ENCODE measurements at regions not wholly inside any gene's neighbourhood (a gene's known extent, or its start where the extent isn't known, plus 50 kb on each side); places are given as distances from the start of the nearest gene placed in this dataset.

GRCh38 chr9:75540185-75540584, 350.3 kb upstream of the PCSK5 start:
- H3K36me3 Mint-ChIP-seq (ENCODE audit: low read depth, unreplicated experiment) = no peaks in the 10 kb centered on the region
- DNase-seq (ENCODE audit: low spot score) = no peak
- no peak overlapping the region for H3K4me3 Mint-ChIP-seq (ENCODE audit: unreplicated experiment)
- no peaks in the 10 kb centered on the region for H3K27me3 Mint-ChIP-seq (ENCODE audit: unreplicated experiment)
- H3K4me1 Mint-ChIP-seq (ENCODE audit: unreplicated experiment) = no peaks in the 10 kb centered on the region
- no peak for TF ChIP-seq CTCF (IDR thresholded peaks at IDR 0.05; ENCODE audit: unreplicated experiment)
- H3K27ac Mint-ChIP-seq (ENCODE audit: unreplicated experiment) = no peak overlapping the region
- H3K9me3 Mint-ChIP-seq (ENCODE audit: unreplicated experiment) = no peaks in the 10 kb centered on the region

GRCh38 chr9:75541734-75542133, 348.7 kb upstream of the PCSK5 start:
- Mint-ChIP-seq H3K27me3 (ENCODE audit: unreplicated experiment) (no peaks in the 10 kb centered on the region), H3K4me1 (ENCODE audit: unreplicated experiment) (no peaks in the 10 kb centered on the region), H3K36me3 (ENCODE audit: low read depth, unreplicated experiment) (no peaks in the 10 kb centered on the region), H3K27ac (ENCODE audit: unreplicated experiment) (no peak overlapping the region), H3K9me3 (ENCODE audit: unreplicated experiment) (no peaks in the 10 kb centered on the region), H3K4me3 (ENCODE audit: unreplicated experiment) (no peak overlapping the region)
- no peak for DNase-seq (ENCODE audit: low spot score)
- TF ChIP-seq CTCF (IDR thresholded peaks at IDR 0.05; ENCODE audit: unreplicated experiment) = no peak

GRCh38 chr9:75544815-75545214, 345.7 kb upstream of the PCSK5 start:
- no peak for DNase-seq (ENCODE audit: low spot score)
- H3K27me3 Mint-ChIP-seq (ENCODE audit: unreplicated experiment) = no peaks in the 10 kb centered on the region
- H3K4me3 Mint-ChIP-seq (ENCODE audit: unreplicated experiment) = no peak overlapping the region
- no peaks in the 10 kb centered on the region for H3K36me3 Mint-ChIP-seq (ENCODE audit: low read depth, unreplicated experiment)
- no peaks in the 10 kb centered on the region for H3K9me3 Mint-ChIP-seq (ENCODE audit: unreplicated experiment)
- TF ChIP-seq CTCF (IDR thresholded peaks at IDR 0.05; ENCODE audit: unreplicated experiment) = no peak
- no peak overlapping the region for H3K27ac Mint-ChIP-seq (ENCODE audit: unreplicated experiment)
- H3K4me1 Mint-ChIP-seq (ENCODE audit: unreplicated experiment) = no peaks in the 10 kb centered on the region

GRCh38 chr9:75545287-75545686, 345.2 kb upstream of the PCSK5 start:
- TF ChIP-seq CTCF (IDR thresholded peaks at IDR 0.05; ENCODE audit: unreplicated experiment) = no peak
- no peaks in the 10 kb centered on the region for H3K27me3 Mint-ChIP-seq (ENCODE audit: unreplicated experiment)
- H3K36me3 Mint-ChIP-seq (ENCODE audit: low read depth, unreplicated experiment) = no peaks in the 10 kb centered on the region
- H3K27ac Mint-ChIP-seq (ENCODE audit: unreplicated experiment) = no peak overlapping the region
- H3K4me1 Mint-ChIP-seq (ENCODE audit: unreplicated experiment) = no peaks in the 10 kb centered on the region
- H3K9me3 Mint-ChIP-seq (ENCODE audit: unreplicated experiment) = no peaks in the 10 kb centered on the region
- DNase-seq (ENCODE audit: low spot score) = no peak
- H3K4me3 Mint-ChIP-seq (ENCODE audit: unreplicated experiment) = no peak overlapping the region

GRCh38 chr9:75548871-75549270, 341.6 kb upstream of the PCSK5 start:
- Mint-ChIP-seq H3K36me3 (ENCODE audit: low read depth, unreplicated experiment) (no peaks in the 10 kb centered on the region), H3K4me1 (ENCODE audit: unreplicated experiment) (peaks cover 5% of the 10 kb centered on the region), H3K27me3 (ENCODE audit: unreplicated experiment) (no peaks in the 10 kb centered on the region), H3K9me3 (ENCODE audit: unreplicated experiment) (no peaks in the 10 kb centered on the region), H3K4me3 (ENCODE audit: unreplicated experiment) (no peak overlapping the region), H3K27ac (ENCODE audit: unreplicated experiment) (no peak overlapping the region)
- TF ChIP-seq CTCF (IDR thresholded peaks at IDR 0.05; ENCODE audit: unreplicated experiment) = no peak
- no peak for DNase-seq (ENCODE audit: low spot score)

Data from endothelial cell (in vitro differentiated cells).